Fibroblast of lung (primary cell): ENCODE measurements at regions not wholly inside any gene's neighbourhood (a gene's known extent, or its start where the extent isn't known, plus 50 kb on each side); places are given as distances from the start of the nearest gene placed in this dataset.
"Not testable (repeated sequence)": the region's sequence is repeated elsewhere in the genome, so short reads cannot be mapped to it uniquely, and the experiment has no call there.

ENCODE experiments used
- DNase-seq, 2 donors: peaks; one replicate each; pipeline versions ENCODE4 v3.0.0 to v3.0.0-alpha.2; 2010; ENCODE audit warnings: low read depth in 2 of 2
- H2AFZ ChIP-seq: 2 replicates; pipeline ENCODE4 v1.5.1; 2012; ENCODE audit warnings: low read length, control low read depth, inconsistent platforms
- H3K27ac ChIP-seq: 2 replicates; pipeline ENCODE4 v1.5.1; 2011; ENCODE audit warnings: low read length, control low read depth; ENCODE audit not compliant: insufficient read depth
- H3K27me3 ChIP-seq: 2 replicates; pipeline ENCODE4 v1.5.1; 2011; ENCODE audit warnings: mild to moderate bottlenecking, low read length; ENCODE audit not compliant: control insufficient read depth, insufficient read depth
- H3K36me3 ChIP-seq: 2 replicates; pipeline ENCODE4 v1.5.1; 2011; ENCODE audit warnings: low read length; ENCODE audit not compliant: control insufficient read depth, insufficient read depth
- H3K4me1 ChIP-seq: 2 replicates; pipeline ENCODE4 v1.5.1; 2011; ENCODE audit warnings: low read length; ENCODE audit not compliant: control insufficient read depth, insufficient read depth; ENCODE audit errors: extremely low read depth
- H3K4me2 ChIP-seq: 2 replicates; pipeline ENCODE4 v1.5.1; 2011; ENCODE audit warnings: low read length, control low read depth; ENCODE audit not compliant: insufficient read depth; ENCODE audit errors: extremely low read depth
- H3K4me3 ChIP-seq, 4 experiments: fragments of 200-600 bp in 1 of 4; sonication (generic) in 1 of 4; replicated peaks in 1 of 4; 2 replicates each; pipeline ENCODE4 v1.5.1; 2011 to 2016; ENCODE audit warnings: low read length in 4 of 4, low read depth in 3 of 4, mild to moderate bottlenecking in 3 of 4, control low read depth in 2 of 4, inconsistent platforms in 1 of 4, mixed read lengths in 1 of 4; ENCODE audit not compliant: insufficient read depth in 1 of 4; ENCODE audit errors: control extremely low read depth in 1 of 4
- H3K79me2 ChIP-seq: 2 replicates; pipeline ENCODE4 v1.5.1; 2012; ENCODE audit warnings: mild to moderate bottlenecking, low read length, inconsistent platforms; ENCODE audit not compliant: control insufficient read depth, insufficient read depth
- H3K9ac ChIP-seq: 2 replicates; pipeline ENCODE4 v1.5.1; 2011; ENCODE audit warnings: mild to moderate bottlenecking, low read length, control low read depth; ENCODE audit not compliant: insufficient read depth
- H3K9me3 ChIP-seq: 2 replicates; pipeline ENCODE4 v1.5.1; 2012; ENCODE audit warnings: low read depth, low read length; ENCODE audit not compliant: control insufficient read depth, insufficient read depth
- H4K20me1 ChIP-seq: 2 replicates; pipeline ENCODE4 v1.5.1; 2011; ENCODE audit warnings: low read length; ENCODE audit not compliant: control insufficient read depth, insufficient read depth; ENCODE audit errors: extremely low read depth
- EZH2 ChIP-seq: IDR thresholded peaks from 2 replicates; pipeline ENCODE4 v1.5.1; 2012; ENCODE audit warnings: low read length, control low read depth, mild to moderate bottlenecking; ENCODE audit errors: missing control alignments
- TF ChIP-seq, protein P1 (sequence below), 2 donors: IDR thresholded peaks in 1 of 2; conservative IDR thresholded peaks in 1 of 2; 1 replicate in 1 of 2; 2 replicates in 1 of 2; pipeline ENCODE4 v1.5.1; 2011 to 2012; ENCODE audit warnings: low read length in 2 of 2, control low read depth in 1 of 2, inconsistent platforms in 1 of 2, low read depth in 1 of 2, mild to moderate bottlenecking in 1 of 2

GRCh38 chr13:85990397-85990796, 191.2 kb upstream of the SLITRK6 start:
- no peak overlapping the region for H2AFZ ChIP-seq
- no peak for DNase-seq
- H3K27me3 ChIP-seq, result no peaks in the 10 kb centered on the region
- no peak overlapping the region for H3K9ac ChIP-seq
- no peaks in the 10 kb centered on the region for H3K79me2 ChIP-seq
- TF ChIP-seq, protein P1, sequence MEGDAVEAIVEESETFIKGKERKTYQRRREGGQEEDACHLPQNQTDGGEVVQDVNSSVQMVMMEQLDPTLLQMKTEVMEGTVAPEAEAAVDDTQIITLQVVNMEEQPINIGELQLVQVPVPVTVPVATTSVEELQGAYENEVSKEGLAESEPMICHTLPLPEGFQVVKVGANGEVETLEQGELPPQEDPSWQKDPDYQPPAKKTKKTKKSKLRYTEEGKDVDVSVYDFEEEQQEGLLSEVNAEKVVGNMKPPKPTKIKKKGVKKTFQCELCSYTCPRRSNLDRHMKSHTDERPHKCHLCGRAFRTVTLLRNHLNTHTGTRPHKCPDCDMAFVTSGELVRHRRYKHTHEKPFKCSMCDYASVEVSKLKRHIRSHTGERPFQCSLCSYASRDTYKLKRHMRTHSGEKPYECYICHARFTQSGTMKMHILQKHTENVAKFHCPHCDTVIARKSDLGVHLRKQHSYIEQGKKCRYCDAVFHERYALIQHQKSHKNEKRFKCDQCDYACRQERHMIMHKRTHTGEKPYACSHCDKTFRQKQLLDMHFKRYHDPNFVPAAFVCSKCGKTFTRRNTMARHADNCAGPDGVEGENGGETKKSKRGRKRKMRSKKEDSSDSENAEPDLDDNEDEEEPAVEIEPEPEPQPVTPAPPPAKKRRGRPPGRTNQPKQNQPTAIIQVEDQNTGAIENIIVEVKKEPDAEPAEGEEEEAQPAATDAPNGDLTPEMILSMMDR (conservative IDR thresholded peaks at IDR 0.05 in 1 of 2, IDR thresholded peaks at IDR 0.05 in 1 of 2; ENCODE audit: low read depth in 1 of 2, low read length in 2 of 2), result no peak
- no peak for TF ChIP-seq EZH2
- H4K20me1 ChIP-seq, result no peaks in the 10 kb centered on the region
- no peaks in the 10 kb centered on the region for H3K36me3 ChIP-seq
- no peaks in the 10 kb centered on the region for H3K9me3 ChIP-seq
- H3K27ac ChIP-seq, result no peak overlapping the region
- no peak overlapping the region for H3K4me2 ChIP-seq
- no peak overlapping the region for H3K4me3 ChIP-seq
- no peaks in the 10 kb centered on the region for H3K4me1 ChIP-seq

- Histone ChIP-seq H3K36me3 (no peaks in the 10 kb centered on the region), H4K20me1 (no peaks in the 10 kb centered on the region), H3K4me2 (no peak overlapping the region), H3K79me2 (no peaks in the 10 kb centered on the region), H3K27ac (no peak overlapping the region), H3K27me3 (no peaks in the 10 kb centered on the region), H3K9ac (no peak overlapping the region), H3K4me1 (no peaks in the 10 kb centered on the region), H2AFZ (no peak overlapping the region), H3K9me3 (no peaks in the 10 kb centered on the region), H3K4me3 (no peak overlapping the region)
- TF ChIP-seq EZH2, result no peak
- TF ChIP-seq, protein P1 (conservative IDR thresholded peaks at IDR 0.05 in 1 of 2, IDR thresholded peaks at IDR 0.05 in 1 of 2; ENCODE audit: low read depth in 1 of 2, low read length in 2 of 2), result no peak
- DNase-seq, result peak; percentile 48 to 66
Measured at GRCh38 chr13:85985797-85986196, 186.6 kb upstream of the SLITRK6 start.

DNA sequence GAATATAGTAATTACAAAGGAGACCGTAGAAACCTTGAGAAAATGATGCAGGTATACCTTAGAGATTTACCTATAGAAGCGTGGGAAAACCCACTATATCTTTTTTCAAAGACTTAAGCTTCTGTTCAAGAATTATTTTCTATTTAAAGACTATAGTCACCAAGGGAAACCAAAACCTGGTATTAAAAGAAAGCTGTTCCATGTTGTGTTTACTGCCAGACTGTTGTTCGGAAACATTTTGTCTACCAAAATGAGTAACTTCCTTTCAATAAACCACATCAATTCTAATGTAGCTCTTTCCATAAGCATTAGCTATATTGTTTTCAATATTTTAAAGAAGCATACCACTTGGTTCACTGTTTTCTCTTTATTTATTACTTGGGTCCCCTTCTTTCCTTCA, 182.9 kb upstream of the SLITRK6 start:
- no peak overlapping the region for H3K9ac ChIP-seq
- DNase-seq, result no peak
- no peaks in the 10 kb centered on the region for H3K9me3 ChIP-seq
- no peak overlapping the region for H3K4me2 ChIP-seq
- H3K27me3 ChIP-seq, result no peaks in the 10 kb centered on the region
- no peaks in the 10 kb centered on the region for H3K79me2 ChIP-seq
- no peak overlapping the region for H3K4me3 ChIP-seq
- no peak for TF ChIP-seq EZH2
- TF ChIP-seq, protein P1 (conservative IDR thresholded peaks at IDR 0.05 in 1 of 2, IDR thresholded peaks at IDR 0.05 in 1 of 2; ENCODE audit: low read depth in 1 of 2, low read length in 2 of 2), result no peak
- no peaks in the 10 kb centered on the region for H3K36me3 ChIP-seq
- no peaks in the 10 kb centered on the region for H4K20me1 ChIP-seq
- no peak overlapping the region for H2AFZ ChIP-seq
- no peak overlapping the region for H3K27ac ChIP-seq
- no peaks in the 10 kb centered on the region for H3K4me1 ChIP-seq

GRCh38 chr13:85980447-85980846, 181.2 kb upstream of the SLITRK6 start:
- H3K9ac ChIP-seq, H3K36me3 ChIP-seq, DNase-seq, H3K27ac ChIP-seq, H3K4me2 ChIP-seq, H3K27me3 ChIP-seq, H4K20me1 ChIP-seq, H2AFZ ChIP-seq, H3K4me3 ChIP-seq, H3K9me3 ChIP-seq, H3K79me2 ChIP-seq, H3K4me1 ChIP-seq: not testable (repeated sequence)
